OCI-LY1 (cell line): ENCODE measurements at regions not wholly inside any gene's neighbourhood (a gene's known extent, or its start where the extent isn't known, plus 50 kb on each side); places are given as distances from the start of the nearest gene placed in this dataset.

Source experiments
- CTCF ChIP-seq: fragments of 200-600 bp; sonication (generic), shearing (Covaris generic); IDR thresholded peaks from 2 replicates; pipeline ENCODE4 v1.5.1; 2017; ENCODE audit warnings: mild to moderate bottlenecking, antibody characterized with exemption, low read length, moderate library complexity, mixed read lengths
- EZH2 ChIP-seq: fragments of 200-600 bp; sonication (generic), shearing (Covaris generic); IDR thresholded peaks from 2 replicates; pipeline ENCODE4 v1.8.0; 2017; ENCODE audit warnings: borderline replicate concordance, mixed run types, mild to moderate bottlenecking, antibody characterized with exemption, low read length, moderate library complexity, mixed read lengths

GRCh38 chr4:177091515-177091914 lies 218.2 kb upstream of the NEIL3 start:
- no peak for TF ChIP-seq CTCF
- no peak for TF ChIP-seq EZH2
